GM12878 (cell line): ENCODE measurements at regions not wholly inside any gene's neighbourhood (a gene's known extent, or its start where the extent isn't known, plus 50 kb on each side); places are given as distances from the start of the nearest gene placed in this dataset.

Experiments used
- ATAC-seq: fragments of 200-7000 bp; cut with Tn5 transposase; 3 replicates; pipeline ENCODE4 v1.9.1; 2020; ENCODE audit warnings: mild to moderate bottlenecking, moderate library complexity
- BruUV-seq: library from RNA; stranded (reverse); fragments of 400-500 nt; replicated peaks from 2 replicates; lab custom pipeline; 2021; lab: Mats Ljungman, UMichigan
- CTCF ChIA-PET: fragments of 300-600 bp; sonication (Branson Sonifier 250); formaldehyde crosslinking; extraction: SDS; loops from one replicate; lab custom pipeline; 2021; ENCODE audit warnings: inconsistent platforms; lab: Yijun Ruan, JAX
- POLR2A ChIA-PET: fragments of 350-600 bp; formaldehyde crosslinking; extraction: SDS; loops from one replicate; lab custom pipeline; 2021; ENCODE audit warnings: inconsistent platforms; lab: Charles Lee
- RAD21 ChIA-PET: fragments of 300-600 bp; sonication (Branson Sonifier 250); formaldehyde crosslinking; loops from one replicate; lab custom pipeline; 2023; ENCODE audit warnings: antibody characterized with exemption; ENCODE audit not compliant: unreplicated experiment; lab: Charles Lee
- SMC1A ChIA-PET: fragments of 300-600 bp; sonication (Branson Sonifier 250); formaldehyde crosslinking; loops from one replicate; lab custom pipeline; 2023; ENCODE audit not compliant: unreplicated experiment, uncharacterized antibody; lab: Charles Lee
- DNase-seq: peaks from one replicate; pipeline ENCODE4 v3.0.0-alpha.2; 2011; ENCODE audit warnings: low read depth, low spot score
- FAIRE-seq: peaks from 3 replicates; lab custom pipeline; 2011; peaks lifted over from hg19 to GRCh38; lab: Jason Lieb, UNC
- H2AFZ ChIP-seq: 2 replicates; pipeline ENCODE4 v1.6.0; 2011; ENCODE audit warnings: low read depth, low read length, control low read depth; ENCODE audit not compliant: control insufficient read depth
- H3K27ac ChIP-seq: 2 replicates; pipeline ENCODE4 v1.5.1; 2011; ENCODE audit warnings: control low read depth; ENCODE audit not compliant: control insufficient read depth, insufficient read depth
- H3K27me3 ChIP-seq, 2 experiments: replicated peaks in 1 of 2; 2 replicates each; pipeline versions ENCODE4 v1.6.0 to v1.6.1; 2011; ENCODE audit warnings: low read length in 1 of 2; ENCODE audit not compliant: control insufficient read depth in 2 of 2, insufficient read depth in 2 of 2
- H3K36me3 ChIP-seq, 2 experiments: 2 replicates each; pipeline ENCODE4 v1.5.1; 2011; ENCODE audit warnings: low read length in 1 of 2; ENCODE audit not compliant: control insufficient read depth in 2 of 2, insufficient read depth in 2 of 2
- H3K4me1 ChIP-seq: 2 replicates; pipeline ENCODE4 v1.6.1; 2011; ENCODE audit warnings: mild to moderate bottlenecking, low read length, moderate library complexity, mixed read lengths; ENCODE audit not compliant: control insufficient read depth, insufficient read depth
- H3K4me2 ChIP-seq: 2 replicates; pipeline ENCODE4 v1.6.0; 2011; ENCODE audit warnings: control low read depth; ENCODE audit not compliant: control insufficient read depth, insufficient read depth
- H3K4me3 ChIP-seq: fragments of 200-600 bp; sonication (generic); 2 replicates; pipeline ENCODE4 v1.5.1; 2016
- H3K79me2 ChIP-seq: 2 replicates; pipeline ENCODE4 v1.6.0; 2011; ENCODE audit warnings: low read length; ENCODE audit not compliant: control insufficient read depth, insufficient read depth
- H3K9ac ChIP-seq: 2 replicates; pipeline ENCODE4 v1.8.0; 2011; ENCODE audit warnings: low read length, control low read depth, mixed read lengths; ENCODE audit not compliant: control insufficient read depth, insufficient read depth
- H3K9me3 ChIP-seq: replicated peaks from 3 replicates; pipeline ENCODE4 v1.5.1; 2011; ENCODE audit warnings: mild to moderate bottlenecking, low read length; ENCODE audit not compliant: control insufficient read depth, insufficient read depth
- H4K20me1 ChIP-seq: 2 replicates; pipeline ENCODE4 v1.6.0; 2011; ENCODE audit not compliant: control insufficient read depth, insufficient read depth
- BHLHE40 ChIP-seq, 2 experiments: fragments of 450-650 bp in 1 of 2; IDR thresholded peaks; 2 replicates each; pipeline ENCODE4 v1.6.1; 2011 to 2017; ENCODE audit warnings: low read depth in 2 of 2, borderline replicate concordance in 1 of 2, improper control_type of control experiment in 1 of 2, low read length in 1 of 2, mild to moderate bottlenecking in 1 of 2
- BRCA1 ChIP-seq: IDR thresholded peaks from 2 replicates; pipeline ENCODE4 v1.6.1; 2011; ENCODE audit warnings: low read depth, low read length, improper control_type of control experiment
- CEBPB ChIP-seq, 2 experiments: fragments of 150-350 bp in 1 of 2; IDR thresholded peaks; 2 replicates each; pipeline ENCODE4 v1.6.1; 2012 to 2014; ENCODE audit warnings: low read depth in 2 of 2, low read length in 2 of 2, borderline replicate concordance in 1 of 2, inconsistent platforms in 1 of 2
- CREM ChIP-seq: IDR thresholded peaks from 2 replicates; pipeline ENCODE4 v1.6.1; 2014; ENCODE audit warnings: antibody characterized with exemption, low read depth
- CUX1 ChIP-seq: IDR thresholded peaks from 2 replicates; pipeline ENCODE4 v1.6.1; 2012; ENCODE audit warnings: improper control_type of control experiment, low read depth, low read length; ENCODE audit not compliant: insufficient replicate concordance
- GATAD2B ChIP-seq: fragments of 450-650 bp; conservative IDR thresholded peaks from 2 replicates; pipeline ENCODE4 v1.6.1; 2017; ENCODE audit warnings: low read depth, mild to moderate bottlenecking, moderate library complexity
- HSF1 ChIP-seq: fragments of 150-350 bp; IDR thresholded peaks from 2 replicates; pipeline ENCODE4 v1.6.1; 2014; ENCODE audit warnings: mild to moderate bottlenecking, low read depth, low read length
- NBN ChIP-seq: fragments of 450-650 bp; IDR thresholded peaks from 2 replicates; pipeline ENCODE4 v1.6.1; 2016
- STAT1 ChIP-seq: fragments of 450-650 bp; conservative IDR thresholded peaks from 2 replicates; pipeline ENCODE4 v1.6.1; 2014; ENCODE audit warnings: antibody characterized with exemption, mild to moderate bottlenecking
- ZNF274 ChIP-seq: IDR thresholded peaks from one replicate; pipeline ENCODE4 v1.8.0; 2011; ENCODE audit not compliant: insufficient read length, insufficient read depth
- WGBS: methylation state at CpG from one replicate; pipeline ENCODE4 v1.1.6; 2016; ENCODE audit warnings: low lambda C conversion rate; ENCODE audit not compliant: insufficient replicate concordance, insufficient coverage; ENCODE audit errors: missing lambda C conversion rate; 5-methylcytosine and 5-hydroxymethylcytosine counted together
- in situ Hi-C: fragments of 300-500 bp; cut with MboI; formaldehyde crosslinking; loops from 9 replicates; pipeline ENCODE4 v1.14.3; 2018; ENCODE audit warnings: mixed read lengths
- intact Hi-C: fragments of 100-400 bp; cut with micrococcal nuclease; formaldehyde crosslinking; loops from one replicate; pipeline ENCODE4 v1.14.2; 2022; ENCODE audit not compliant: unreplicated experiment

DNA sequence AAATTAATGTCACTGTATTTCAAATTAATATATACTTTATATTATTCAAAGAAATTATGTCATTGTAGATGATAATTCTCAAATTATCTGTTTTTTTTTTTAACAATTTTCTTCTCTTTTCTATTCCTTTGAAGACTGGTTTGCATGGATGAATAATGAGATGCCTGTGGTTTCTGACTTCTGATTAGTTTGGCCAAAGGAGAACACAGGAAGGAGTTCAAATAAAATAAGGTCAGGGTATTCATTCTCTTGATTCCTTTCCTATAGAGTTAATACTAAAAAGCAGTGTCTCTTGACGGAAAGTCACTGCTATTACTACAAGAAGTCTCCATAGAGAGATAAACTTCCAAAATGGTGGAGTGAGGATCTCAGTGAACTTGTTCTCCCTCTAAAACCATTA is 279.6 kb upstream of the FTMT start:
- H3K4me3 ChIP-seq = no peak overlapping the region
- H2AFZ ChIP-seq = no peak overlapping the region
- no peaks in the 10 kb centered on the region for H3K36me3 ChIP-seq
- DNase-seq (no peak), ATAC-seq (no peak), FAIRE-seq (no peak)
- H3K9ac ChIP-seq = no peak overlapping the region
- H3K27me3 ChIP-seq = no peaks in the 10 kb centered on the region
- no peak overlapping the region for H3K4me2 ChIP-seq
- TF ChIP-seq CEBPB (IDR thresholded peaks at IDR 0.05; ENCODE audit: borderline replicate concordance in 1 of 2, low read depth in 2 of 2, low read length in 2 of 2) (no peak), NBN (no peak), HSF1 (no peak), BHLHE40 (IDR thresholded peaks at IDR 0.05; ENCODE audit: borderline replicate concordance in 1 of 2, low read depth in 2 of 2, low read length in 1 of 2) (no peak), STAT1 (no peak), CUX1 (no peak), GATAD2B (no peak), BRCA1 (no peak), ZNF274 (no peak), CREM (no peak)
- TF ChIP-seq, all 136 proteins: peak for 0
- WGBS = 33% methylated on average over 1 of the region's 1 CpG
- POLR2A ChIA-PET = no interaction called here
- Histone ChIP-seq H3K27ac (no peak overlapping the region), H3K79me2 (no peaks in the 10 kb centered on the region), H3K4me1 (no peaks in the 10 kb centered on the region), H4K20me1 (no peaks in the 10 kb centered on the region), H3K9me3 (no peaks in the 10 kb centered on the region)
- CTCF ChIA-PET = no interaction called here
- no TSS peak for BruUV-seq
- SMC1A ChIA-PET = no interaction called here
- intact Hi-C loops = no loop called here
- in situ Hi-C loops = no loop called here
- RAD21 ChIA-PET = no interaction called here
